Gastroesophageal sphincter (tissue), 3 donors: ENCODE measurements at regions not wholly inside any gene's neighbourhood (a gene's known extent, or its start where the extent isn't known, plus 50 kb on each side); places are given as distances from the start of the nearest gene placed in this dataset.

ENCODE experiments used
- EP300 ChIP-seq: sonication (generic); formaldehyde crosslinking; IDR thresholded peaks from one replicate; pipeline ENCODE4 v1.6.1; 2017; ENCODE audit warnings: antibody characterized with exemption, mild to moderate bottlenecking
- POLR2A ChIP-seq, 2 donors: fragments of 450-650 bp; IDR thresholded peaks; one replicate each; pipeline ENCODE4 v1.6.1; 2017; ENCODE audit warnings: antibody characterized with exemption in 2 of 2, mild to moderate bottlenecking in 2 of 2, moderate library complexity in 1 of 2
- POLR2AphosphoS5 ChIP-seq: sonication (generic); formaldehyde crosslinking; IDR thresholded peaks from one replicate; pipeline ENCODE4 v1.6.1; 2017; ENCODE audit warnings: antibody characterized with exemption
- TF ChIP-seq, protein P1 (sequence below), 4 experiments: fragments of 200-600 bp in 2 of 4; fragments of 450-650 bp in 2 of 4; sonication (generic) in 1 of 4; IDR thresholded peaks; one replicate each; pipeline ENCODE4 v1.5.1; 2017 to 2019; ENCODE audit warnings: antibody characterized with exemption in 4 of 4, mild to moderate bottlenecking in 2 of 4, moderate library complexity in 2 of 4

GRCh38 chr6:106807947-106808611 is 166.4 kb downstream of the CD24 start:
- TF ChIP-seq, protein P1, sequence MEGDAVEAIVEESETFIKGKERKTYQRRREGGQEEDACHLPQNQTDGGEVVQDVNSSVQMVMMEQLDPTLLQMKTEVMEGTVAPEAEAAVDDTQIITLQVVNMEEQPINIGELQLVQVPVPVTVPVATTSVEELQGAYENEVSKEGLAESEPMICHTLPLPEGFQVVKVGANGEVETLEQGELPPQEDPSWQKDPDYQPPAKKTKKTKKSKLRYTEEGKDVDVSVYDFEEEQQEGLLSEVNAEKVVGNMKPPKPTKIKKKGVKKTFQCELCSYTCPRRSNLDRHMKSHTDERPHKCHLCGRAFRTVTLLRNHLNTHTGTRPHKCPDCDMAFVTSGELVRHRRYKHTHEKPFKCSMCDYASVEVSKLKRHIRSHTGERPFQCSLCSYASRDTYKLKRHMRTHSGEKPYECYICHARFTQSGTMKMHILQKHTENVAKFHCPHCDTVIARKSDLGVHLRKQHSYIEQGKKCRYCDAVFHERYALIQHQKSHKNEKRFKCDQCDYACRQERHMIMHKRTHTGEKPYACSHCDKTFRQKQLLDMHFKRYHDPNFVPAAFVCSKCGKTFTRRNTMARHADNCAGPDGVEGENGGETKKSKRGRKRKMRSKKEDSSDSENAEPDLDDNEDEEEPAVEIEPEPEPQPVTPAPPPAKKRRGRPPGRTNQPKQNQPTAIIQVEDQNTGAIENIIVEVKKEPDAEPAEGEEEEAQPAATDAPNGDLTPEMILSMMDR (IDR thresholded peaks at IDR 0.05) = no peak
- TF ChIP-seq POLR2A (IDR thresholded peaks at IDR 0.05) = no peak
- TF ChIP-seq EP300 = no peak
- TF ChIP-seq POLR2AphosphoS5 = no peak
